22Rv1 (cell line): ENCODE measurements at regions not wholly inside any gene's neighbourhood (a gene's known extent, or its start where the extent isn't known, plus 50 kb on each side); places are given as distances from the start of the nearest gene placed in this dataset.

ENCODE experiments used
- H3K27ac ChIP-seq: fragments of 450-650 bp; 2 replicates; pipeline ENCODE4 v1.5.1; 2017
- CTCF ChIP-seq: fragments of 450-650 bp; IDR thresholded peaks from 2 replicates; pipeline ENCODE4 v1.5.1; 2017; ENCODE audit warnings: mild to moderate bottlenecking
- ZFX ChIP-seq: fragments of 450-650 bp; IDR thresholded peaks from 2 replicates; pipeline ENCODE4 v1.6.1; 2017; ENCODE audit warnings: antibody characterized with exemption, borderline replicate concordance

DNA sequence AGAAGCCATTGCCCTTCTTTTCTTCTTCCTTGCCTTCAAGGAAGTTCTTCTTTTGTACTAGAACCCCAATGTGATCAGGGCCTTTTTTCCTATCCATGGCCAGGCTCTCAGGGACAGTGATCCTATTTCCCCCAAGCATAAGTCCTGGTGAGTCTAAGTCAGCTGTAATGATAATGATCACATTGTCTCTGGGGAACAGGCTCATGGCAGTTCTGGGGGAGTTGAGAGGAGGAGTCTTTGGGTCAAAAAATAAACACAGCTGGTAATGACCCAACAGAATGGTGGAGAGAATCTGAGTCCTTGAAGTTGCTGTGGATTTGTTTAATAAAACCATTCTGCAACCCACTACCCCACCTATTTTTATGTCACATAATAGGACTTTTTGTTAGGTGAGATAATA is 96.6 kb downstream of the SOCS6 start:
- TF ChIP-seq ZFX (no peak), CTCF (no peak)
- H3K27ac ChIP-seq, result no peak overlapping the region

DNA sequence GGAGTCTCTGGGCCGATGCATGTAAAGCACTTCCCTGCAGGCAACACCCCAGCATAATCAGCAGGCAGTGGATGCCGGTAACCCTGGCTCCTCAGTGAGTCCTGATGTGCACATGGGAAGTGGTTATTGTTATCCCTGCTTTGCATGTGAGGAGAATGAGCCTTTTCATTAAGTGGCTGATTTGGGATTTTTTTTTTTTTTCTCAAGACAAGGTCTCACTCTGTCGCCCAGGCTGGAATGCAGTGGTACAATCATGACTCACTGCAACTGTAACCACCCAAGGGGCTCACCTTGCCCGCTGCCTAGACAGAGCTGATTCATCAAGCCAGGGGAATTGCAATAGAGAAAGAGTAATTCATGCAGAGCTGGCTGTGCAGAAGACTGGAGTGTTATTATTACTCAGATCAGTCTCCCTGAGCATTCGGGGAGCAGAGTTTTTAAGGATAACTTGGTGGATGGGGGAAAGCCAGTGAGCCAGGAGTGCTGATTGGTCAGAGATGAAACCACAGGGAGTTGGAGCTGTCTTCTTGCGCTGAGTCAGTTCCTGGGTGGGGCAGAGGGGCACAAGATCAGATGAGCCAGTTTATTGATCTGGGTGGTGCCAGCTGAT is 95.4 kb downstream of the SOCS6 start:
- no peak overlapping the region for H3K27ac ChIP-seq
- TF ChIP-seq ZFX, result no peak
- TF ChIP-seq CTCF, result no peak

GRCh38 chr18:70382992-70383717 is 94.3 kb downstream of the SOCS6 start:
- TF ChIP-seq CTCF, result no peak
- TF ChIP-seq ZFX, result no peak
- H3K27ac ChIP-seq, result no peak overlapping the region

DNA sequence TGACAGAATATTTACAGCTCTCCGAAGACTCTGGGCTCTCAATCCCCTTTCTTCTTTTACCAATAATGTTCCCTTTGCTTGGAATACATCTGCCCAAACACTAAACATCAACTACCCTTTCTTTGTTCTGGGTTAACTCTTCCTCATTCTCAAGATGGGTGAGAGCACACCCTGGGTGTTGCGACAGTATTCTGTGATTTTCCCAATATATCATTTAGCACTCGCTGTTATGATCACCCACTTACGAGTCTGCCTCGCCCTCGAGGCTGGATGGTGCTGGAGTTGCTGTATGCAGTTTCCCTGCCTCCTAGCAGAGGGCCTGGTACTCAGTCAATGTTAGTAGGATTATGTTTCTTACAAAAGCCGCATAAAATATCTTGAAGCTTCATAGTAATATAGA is 93.2 kb downstream of the SOCS6 start:
- TF ChIP-seq CTCF (no peak), ZFX (no peak)

DNA sequence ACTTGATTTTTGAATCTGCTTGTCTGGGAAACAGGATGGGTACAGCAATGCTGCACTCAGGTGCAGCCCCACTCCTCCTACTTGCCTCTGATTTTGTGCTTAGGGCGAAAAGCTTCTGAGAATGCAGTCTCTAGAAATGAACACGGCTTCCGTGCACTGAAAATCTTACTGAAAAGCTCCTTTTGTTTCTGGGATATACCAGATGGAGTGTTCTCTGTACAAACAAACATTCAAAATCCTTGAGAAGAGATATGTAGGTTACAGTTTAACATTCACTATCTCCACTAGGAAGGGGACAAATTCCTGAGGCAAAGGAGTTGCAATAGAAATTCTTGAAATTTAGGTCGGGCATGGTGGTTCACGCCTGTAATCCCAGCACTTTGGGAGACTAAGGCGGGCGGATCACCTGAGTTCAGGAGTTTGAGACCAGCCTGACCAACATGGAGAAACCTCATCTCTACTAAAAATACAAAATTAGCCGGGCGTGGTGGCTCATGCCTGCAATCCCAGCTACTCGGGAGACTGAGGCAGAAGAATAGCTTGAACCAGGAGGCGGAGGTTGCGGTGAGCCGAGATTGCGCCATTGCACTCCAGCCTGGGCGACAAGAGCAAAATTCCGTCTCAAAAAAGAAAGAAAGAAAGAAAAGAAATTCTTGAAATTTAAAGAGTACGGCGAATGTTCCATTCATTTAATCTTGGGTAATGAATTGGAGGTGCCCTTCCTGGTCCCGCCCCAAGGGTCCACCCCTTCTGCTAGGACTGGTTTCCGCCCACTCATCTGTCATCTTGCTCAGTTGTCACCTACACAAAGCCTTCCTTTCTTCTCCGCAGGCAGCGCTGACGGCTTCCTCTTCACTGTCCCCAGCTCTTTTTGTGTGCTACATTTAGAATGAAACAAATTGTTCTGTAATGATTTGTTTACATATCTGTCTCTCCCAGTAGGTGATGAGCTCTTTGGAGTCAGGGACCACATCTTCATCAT is 92.4 kb downstream of the SOCS6 start:
- TF ChIP-seq ZFX, result no peak
- no peak for TF ChIP-seq CTCF
- H3K27ac ChIP-seq, result no peak overlapping the region

More for the DNA sequence above, 93.2 kb downstream of the SOCS6 start:
- no peak overlapping the region for H3K27ac ChIP-seq
